NCI-H2029 treated with DMSO at 0.1 percent for 48 hours (cell line): ENCODE measurements at regions not wholly inside any gene's neighbourhood (a gene's known extent, or its start where the extent isn't known, plus 50 kb on each side); places are given as distances from the start of the nearest gene placed in this dataset.

Experiments used
- DNase-seq: peaks from one replicate; lab custom pipeline; 2025; lab: John Stamatoyannopoulos, UW

DNA sequence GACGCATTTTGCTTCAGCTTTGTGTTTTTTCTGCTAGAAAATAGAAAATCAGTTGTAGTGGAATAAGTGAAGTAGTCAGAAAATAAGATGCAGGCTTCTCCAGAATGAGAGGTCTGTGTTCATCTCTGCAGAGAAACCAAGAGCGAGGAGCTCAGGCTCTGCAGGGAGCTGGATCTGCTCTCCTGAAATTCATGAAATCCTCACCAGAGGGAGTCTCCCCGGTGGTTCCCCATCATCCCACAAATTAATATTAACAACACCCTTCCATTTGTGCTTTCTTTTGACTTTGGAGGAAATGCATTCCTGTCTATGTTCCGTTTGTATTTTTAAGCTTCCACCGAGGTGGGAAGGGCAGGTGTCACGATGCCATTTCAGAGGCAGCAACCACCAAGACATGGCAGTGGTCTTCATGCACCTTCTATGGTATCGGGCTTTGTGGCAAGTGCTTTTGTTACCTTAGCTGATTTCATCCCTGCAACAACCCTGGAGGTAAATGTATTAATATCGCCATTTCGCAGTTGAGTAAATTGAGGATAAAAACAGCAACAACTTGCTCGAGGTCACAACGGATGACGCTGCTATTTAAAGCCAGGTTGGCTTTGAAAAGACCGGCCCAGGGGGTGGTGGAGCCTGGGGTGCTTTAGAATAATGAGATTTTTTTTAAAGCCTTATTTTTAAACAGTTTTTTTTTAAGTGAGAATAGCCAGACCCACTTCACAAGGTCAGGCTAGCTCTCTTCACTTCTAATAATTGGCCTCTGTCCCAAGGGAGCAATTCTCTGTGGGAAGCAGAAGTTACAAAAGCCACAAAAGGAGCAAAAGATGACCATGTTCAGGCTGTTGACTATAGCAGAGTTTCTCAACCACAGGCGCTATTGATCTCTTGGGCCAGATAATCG lies 367.6 kb upstream of the ERCC4 start:
- no peak for DNase-seq

DNA sequence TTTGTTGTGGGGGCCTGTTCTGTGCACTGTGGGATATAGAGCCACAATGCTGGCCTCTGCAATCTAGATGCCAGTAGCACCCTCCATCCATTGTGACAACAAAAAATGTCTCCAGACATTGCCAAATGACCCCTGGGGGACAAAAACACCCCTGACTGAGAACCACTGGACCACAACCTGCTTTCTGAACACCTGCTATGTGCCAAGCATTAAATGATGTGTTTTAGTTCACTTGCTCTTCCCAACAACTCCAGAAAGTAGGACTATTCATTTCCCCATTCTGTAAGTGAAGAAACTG lies 367.0 kb upstream of the ERCC4 start:
- DNase-seq, result no peak

DNA sequence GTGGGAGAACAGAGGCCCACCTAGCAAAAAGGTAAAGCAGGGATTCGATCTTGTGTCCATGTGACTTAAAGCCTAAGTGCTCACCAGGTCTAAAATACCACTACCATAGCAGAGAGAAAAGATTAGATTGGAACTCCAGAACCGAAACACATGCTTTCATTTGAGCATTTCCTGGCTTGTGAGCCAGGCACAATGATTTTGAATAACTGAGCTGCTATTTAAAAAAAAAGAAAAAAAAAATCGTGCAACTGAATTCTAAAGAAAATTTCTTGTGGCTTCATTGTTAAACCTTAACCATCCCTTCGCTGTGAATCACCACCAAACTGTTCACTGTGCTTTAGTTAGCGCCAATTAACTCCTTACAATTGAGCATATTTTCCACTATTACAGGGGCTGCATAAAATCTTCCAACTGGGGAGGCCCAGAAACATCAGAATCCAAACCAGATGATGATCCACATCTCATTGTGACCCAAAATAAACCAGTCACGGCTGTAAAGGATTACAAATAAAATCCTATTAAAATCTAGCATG lies 366.4 kb upstream of the ERCC4 start:
- no peak for DNase-seq

DNA sequence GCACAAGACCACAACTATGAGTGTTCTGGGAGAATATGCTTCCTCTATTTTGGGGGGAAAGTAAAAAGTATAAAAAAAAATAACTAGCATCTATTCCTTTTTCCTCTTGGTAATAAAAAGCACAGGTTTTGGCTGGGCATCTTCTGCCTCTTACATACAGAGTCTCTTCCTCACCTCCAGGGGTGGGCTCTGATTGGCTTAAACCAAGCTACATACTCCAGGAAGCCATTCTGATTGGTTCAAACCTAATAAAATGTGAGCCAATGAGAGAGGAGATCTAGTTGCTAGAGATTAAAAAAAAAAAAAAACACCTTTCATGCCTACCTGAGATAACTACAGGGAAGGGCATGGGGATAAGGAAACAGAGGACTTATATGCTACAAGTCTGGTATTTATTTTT lies 365.9 kb upstream of the ERCC4 start:
- no peak for DNase-seq

DNA sequence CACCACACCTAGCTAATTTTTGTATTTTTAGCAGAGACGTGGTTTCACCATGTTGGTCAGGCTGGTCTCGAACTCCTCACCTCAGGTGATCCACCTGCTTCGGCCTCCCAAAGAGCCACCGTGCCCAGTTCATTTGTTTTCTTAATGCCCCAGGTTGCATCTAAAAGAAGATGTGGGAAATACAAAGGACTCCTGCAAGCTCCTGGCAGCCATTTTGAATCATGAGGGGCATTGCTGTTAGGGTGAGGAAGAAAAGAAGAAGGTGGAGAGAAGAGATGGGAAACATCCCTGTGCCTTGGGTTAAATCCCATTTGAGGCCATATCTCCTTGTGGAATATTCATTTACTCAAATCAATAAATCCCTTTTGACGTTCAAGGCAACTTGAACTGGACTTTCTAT lies 365.3 kb upstream of the ERCC4 start:
- DNase-seq, result no peak

DNA sequence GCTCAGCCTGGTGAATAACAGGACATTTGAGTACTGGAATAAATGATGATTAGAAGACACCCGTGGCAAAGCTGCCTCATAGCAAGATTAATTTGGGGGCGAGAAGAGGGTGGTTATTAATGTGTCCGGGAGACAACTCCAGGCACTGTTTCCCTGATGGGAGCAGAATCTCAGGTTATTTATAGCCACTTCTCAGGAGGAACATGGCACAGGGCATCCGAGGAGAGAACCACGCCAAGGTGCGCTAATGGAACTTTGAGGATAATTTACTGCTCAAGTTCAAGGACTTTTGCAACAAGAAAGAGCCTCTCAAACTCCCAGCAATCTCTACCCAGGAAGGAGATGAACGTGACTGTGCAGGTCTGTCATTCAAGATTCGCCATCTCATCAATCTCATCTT lies 362.5 kb upstream of the ERCC4 start:
- no peak for DNase-seq

DNA sequence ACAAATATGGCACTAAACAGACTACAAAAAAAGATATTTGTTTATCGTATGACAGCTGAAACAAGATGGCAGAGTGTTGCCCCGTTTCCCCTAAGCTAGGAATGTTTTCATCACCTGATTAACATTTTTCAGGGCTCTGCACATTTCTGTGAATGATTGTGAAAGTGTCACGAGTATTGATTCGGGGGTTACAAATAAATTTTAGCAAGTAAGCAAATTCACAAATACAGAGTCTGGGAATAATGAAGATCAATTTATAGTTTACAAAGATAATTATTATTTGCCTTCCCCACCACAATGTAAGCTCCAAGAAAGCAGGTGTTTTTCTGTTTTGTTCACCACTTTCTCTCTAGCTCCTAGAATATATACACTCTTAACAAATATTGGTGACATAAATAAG lies 361.2 kb upstream of the ERCC4 start:
- no peak for DNase-seq

DNA sequence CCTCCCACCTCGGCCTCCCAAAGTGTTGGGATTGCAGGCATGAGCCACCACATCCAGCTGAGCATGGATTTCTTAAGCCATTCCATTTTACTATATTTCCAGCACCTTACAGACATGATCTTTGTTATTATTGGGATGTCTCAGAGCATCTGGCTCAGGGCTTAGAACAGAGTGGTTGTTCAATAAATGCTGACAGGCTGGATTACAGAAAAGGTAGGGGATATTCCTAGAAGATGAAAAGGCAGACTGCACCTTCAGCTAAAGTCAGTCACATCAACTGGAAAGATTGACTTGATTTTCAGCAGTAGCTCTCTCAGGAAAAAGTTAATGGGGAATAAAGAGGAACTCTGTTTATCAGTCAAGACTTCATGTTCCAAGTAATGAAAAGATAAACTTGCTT lies 360.3 kb upstream of the ERCC4 start:
- DNase-seq, result no peak

DNA sequence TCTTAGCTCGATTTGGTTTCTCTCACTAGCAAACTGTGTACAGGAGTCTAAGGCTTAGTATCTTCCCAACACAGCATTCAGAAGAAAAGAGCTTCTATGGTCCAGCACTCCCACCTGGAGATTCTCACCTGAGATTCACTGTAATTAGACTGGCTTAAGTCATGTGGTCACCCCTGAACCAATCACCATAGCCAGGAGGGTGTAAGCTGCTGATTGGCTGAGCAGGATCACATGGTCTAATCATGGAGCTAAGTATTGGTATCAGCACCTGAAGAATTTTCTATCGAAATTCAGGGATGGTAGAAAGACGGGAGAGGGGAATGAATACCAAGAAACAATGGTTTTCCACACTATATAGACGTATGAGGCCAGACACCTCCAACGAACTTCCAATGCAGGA lies 359.8 kb upstream of the ERCC4 start:
- DNase-seq, result no peak

DNA sequence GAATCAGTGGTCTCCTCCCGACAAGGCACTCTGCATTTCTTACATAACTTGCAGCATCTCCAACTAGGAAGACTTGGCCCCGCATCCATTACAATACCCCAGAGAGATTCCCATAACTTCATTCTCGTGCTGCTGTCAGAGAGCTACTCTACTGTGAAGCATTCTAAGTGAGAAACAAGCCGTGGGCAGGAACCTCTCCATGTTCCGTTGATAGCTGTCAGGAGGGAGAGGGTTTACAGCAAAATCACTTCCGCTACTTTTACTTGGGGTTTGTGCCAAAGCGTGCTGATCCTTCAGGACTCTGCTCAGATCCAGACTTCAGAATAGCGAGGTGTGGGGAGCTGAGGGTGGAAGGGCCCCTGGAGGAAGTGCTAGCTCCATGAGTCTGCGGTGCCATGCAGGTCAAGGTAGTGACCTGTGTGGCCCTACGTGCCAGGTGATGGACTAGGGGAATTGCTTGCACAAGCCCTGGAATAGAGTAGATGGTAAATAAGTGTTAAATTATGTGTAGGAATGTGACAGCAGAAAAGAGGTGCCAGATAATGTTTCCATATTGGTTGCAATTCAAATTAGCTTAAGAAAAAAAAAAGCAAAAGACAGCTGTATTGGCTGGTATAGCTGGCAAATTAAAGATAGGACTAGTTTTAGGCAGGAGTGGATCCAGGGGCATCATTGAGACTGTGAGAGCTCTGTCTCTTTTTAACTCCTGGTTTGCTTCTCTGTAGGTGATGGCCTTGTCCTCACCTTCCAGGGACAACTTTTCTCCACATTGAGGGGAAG lies 358.5 kb upstream of the ERCC4 start:
- no peak for DNase-seq

DNA sequence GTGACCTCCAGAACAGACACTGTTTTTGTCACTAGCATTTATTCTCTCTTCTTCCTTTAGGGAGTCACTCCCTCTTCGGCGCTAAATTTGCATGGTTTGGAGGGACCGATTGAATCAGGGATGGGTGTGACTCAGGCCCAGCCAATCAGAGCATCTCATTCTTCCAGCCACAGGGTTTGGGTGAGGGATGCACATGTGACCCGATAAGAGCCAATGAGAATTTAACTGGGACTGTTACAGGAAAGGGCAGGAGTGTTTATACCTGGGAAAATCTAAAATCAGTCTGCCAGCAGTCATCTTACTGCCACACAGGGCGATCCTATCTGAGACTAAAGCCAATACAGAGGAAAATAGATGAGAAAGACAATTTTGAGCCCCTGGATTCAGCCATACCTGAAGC lies 351.2 kb upstream of the ERCC4 start:
- DNase-seq, result no peak

DNA sequence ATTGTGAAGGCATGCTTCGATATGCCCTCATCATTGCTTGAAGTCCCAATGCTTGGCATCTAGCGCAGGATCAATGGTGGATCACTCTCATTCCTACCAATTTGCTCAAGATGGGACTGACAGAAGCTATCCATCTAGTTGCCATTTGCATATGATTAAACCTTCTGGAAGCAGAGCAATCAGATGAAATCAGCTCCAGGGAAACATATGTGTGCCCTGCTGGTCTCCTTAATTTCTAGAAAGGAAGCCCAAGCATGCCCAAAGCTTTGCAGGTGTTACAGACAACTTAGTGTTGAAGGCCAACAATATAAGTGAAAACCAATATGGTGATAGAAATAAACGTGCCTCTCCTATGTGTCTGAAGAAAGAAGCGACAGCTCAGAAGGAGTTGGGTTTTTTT lies 350.0 kb upstream of the ERCC4 start:
- no peak for DNase-seq

DNA sequence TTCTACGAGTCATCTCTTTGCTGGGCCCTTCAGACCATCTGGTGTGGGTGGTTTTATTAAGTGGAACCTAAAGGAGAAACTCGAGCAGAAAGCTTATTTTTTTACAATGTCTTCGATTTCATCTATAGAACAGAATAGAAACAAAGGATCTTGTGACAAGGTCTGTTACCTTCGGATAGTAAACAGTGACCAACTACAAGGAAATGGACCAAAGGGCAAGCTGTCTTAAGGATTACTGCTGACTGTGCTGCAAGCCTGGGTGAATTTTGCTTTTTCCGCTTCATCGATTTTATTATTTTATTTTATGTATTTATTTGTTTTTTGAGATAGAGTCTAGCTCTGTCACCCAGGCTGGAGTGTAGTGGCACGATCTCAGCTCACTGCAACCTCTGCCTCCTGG lies 348.9 kb upstream of the ERCC4 start:
- DNase-seq, result no peak

DNA sequence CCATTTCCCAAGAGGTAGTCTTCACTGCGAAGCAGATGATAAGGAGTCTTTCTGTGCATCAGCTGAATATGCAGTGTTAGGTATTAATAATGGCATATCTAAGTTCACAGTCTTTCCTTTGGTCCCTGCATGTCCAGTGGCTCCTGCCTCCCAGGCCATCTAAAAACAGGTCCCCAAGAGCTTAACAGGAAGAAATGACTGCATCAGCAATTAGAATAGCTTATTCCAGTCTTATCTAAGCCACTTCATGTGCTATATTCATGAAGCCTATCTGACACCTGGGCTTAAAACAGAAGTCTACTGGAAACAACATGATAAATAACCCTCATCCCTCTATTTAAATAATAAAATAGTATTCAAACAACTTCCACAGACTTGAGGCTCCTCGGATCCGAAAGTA lies 346.1 kb upstream of the ERCC4 start:
- DNase-seq, result no peak

DNA sequence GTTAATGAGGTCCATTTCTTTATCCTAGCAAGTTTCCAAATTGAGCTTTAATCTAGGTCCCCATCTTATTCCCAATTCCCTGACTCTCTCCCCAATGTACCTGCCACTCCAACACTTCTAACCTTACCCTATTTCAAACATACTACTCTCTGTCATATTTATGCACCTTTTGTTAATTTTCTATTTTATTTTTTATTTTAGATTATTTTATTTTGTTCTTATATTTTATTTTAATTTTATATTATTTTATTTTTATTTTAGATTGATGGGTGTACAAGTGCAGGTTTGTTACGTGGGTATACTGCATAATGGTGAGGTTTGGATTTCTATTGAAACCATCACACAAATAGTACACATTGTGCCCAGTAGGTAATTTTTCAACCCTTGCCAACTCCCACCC lies 333.9 kb upstream of the ERCC4 start:
- no peak for DNase-seq

DNA sequence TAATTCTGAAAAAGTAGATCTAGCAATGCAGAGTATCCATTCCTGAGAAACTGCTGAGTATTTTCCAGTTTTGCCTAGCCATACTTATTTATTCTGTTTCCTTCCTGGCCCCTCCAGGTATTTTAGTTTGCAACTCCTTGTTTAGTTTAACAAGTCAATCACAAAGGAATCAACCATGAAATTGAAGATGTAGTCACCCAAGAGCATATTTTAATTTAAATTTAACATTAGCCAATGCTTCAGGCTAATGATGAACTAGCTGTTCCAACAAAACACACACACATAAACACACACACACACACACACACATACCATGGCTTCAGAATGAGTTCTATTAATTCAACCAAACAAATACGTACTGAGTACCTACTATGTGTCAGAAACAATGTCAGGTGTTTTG lies 332.8 kb upstream of the ERCC4 start:
- DNase-seq, result no peak

DNA sequence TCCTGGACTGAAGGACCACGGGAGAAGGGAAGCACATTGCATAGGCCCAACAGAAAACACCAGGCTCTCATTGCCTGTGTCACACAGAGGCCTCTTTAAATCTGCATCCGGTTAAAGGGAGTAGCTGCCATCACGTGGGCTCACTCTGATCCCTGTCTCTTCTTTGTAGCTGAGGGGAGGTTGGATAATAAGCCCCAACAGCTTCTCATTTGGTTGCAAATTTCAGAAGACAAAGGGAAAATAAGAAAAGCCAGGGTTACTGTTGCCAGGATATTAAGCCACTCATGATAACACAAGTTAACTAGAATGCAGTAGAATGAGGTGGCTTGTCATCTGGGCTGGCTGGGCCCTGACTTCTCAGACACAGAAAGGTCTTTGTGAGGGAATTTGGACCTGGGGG lies 325.1 kb upstream of the ERCC4 start:
- DNase-seq, result no peak

DNA sequence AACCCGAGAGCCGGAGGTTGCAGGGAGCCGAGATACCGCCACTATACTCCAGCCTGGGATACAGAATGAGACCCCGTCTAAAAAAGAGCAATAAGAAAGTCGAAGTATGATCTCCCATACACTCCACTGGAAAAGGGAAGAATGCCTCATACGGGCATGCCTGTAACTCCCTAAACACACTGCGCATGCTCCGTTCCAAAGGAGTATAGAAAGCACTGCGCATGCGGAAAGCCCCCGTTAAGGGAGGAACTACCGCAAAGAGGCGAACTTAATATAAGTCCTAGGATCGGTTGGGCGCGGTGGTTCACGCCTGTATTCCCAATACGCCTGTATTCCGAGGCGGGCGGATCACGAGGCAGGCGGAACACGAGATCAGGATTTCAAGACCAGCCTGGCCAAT lies 313.1 kb upstream of the ERCC4 start:
- no peak for DNase-seq

DNA sequence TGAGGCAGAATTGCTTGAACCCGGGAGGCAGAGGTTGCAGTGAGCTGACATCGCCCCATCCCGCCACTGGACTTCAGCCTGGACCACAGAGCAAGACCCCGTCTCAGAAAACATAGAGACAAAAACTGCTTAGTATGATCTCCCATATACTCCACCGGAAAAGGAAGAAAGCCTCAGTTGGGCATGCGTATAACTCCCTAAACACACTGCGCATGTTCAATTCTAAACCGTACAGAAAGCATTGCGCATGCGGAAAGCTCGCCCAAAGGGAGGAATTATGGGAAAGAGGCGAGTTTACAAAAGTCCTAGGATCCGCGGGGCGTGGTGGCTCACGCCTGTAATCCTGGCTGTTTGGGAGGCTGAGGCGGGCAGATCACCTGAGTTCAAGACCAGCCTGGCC lies 312.7 kb upstream of the ERCC4 start:
- no peak for DNase-seq

DNA sequence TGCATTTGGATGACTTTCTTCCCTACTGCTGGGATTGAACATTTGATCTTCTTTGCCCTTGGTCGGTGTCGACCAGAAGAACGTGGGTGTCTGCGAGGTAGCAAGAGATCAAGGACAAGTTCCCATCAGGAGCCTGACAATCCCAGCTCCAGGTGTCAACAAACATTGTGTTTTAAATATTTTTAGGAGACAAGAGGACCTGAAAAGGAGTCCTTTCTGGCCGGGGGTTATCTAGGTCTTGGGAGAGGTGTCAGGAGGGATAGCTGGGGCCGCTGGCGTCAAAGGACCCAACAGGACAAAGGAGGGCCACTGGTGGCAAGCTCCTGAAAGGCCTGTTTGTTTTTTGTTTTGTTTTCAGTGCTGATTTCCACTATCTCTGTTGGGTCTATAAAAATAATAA lies 308.4 kb upstream of the ERCC4 start:
- no peak for DNase-seq

DNA sequence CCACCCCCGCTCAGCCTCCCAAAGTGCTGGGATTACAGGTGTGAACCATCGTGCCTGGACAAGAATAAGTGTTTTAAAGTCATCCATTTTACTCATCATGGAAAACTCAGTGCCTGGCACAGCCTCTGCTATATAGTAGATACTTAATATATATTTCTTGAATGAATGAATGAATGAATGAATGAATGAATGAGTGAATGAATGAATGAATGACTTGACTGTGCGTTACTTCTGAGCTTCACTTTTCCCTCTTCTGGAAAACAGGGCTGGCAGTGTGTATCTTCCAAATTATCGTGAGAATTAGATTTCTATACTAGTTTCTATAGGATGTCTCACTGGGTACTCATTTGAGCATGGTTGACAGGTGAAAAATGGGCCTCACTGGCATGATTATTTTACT lies 307.3 kb upstream of the ERCC4 start:
- DNase-seq, result no peak

DNA sequence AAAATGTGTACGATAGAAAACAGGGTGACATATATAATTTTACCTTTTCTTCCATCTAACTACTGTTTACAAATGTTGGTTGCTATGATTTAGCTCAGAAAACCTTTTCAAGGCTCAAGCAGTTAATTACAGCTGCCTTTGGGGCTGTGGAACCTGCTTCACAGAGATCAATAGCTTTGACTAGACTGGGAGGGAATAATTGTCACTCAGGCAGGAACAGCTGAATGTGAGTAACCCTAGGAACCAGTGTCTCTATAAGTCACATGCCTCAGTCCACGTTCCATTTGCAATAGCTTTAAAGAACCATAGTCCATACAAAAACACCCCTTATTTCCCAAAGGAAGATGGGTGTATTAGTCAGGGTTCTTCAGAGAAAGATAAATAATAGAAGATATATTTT lies 306.8 kb upstream of the ERCC4 start:
- DNase-seq, result no peak

DNA sequence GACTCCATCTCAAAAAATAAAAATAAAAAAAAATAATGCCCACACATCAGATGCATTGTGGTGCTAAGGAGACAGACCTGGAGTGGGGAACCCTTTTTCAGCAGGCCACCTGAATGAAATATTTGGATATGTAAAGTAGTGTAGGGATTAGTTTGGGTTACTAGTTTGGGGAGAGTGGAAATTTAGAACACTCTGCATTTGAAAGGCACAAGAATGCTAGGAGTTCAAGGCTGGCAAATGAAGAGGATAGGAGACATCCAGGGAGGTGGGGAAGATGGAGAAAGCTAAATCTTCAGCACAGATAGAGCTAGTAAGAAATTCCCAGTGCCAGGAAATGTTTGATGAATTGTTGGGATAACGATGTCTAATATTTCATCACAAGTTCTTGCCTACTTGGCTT lies 298.3 kb upstream of the ERCC4 start:
- no peak for DNase-seq

DNA sequence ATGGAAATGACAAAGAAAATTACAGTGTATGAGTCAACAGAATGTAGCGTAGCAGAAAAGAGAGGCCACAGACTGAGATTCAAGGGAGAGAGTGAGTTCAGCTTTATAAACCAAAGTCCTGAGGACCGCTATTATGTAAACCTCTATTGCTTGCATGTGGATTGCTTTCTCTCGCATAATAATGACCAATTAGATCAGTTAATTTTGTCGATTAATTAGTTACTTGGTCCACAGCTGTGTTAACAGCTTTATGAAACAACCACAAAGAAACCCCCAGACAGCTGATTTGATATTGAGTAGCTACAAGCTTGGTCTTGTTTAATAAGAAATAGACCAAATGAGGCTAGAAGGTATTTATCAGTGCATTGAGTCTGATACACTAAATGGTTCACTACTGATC lies 291.8 kb upstream of the ERCC4 start:
- no peak for DNase-seq
